ENCODE measurements at regions not wholly inside any gene's neighbourhood (a gene's known extent, or its start where the extent isn't known, plus 50 kb on each side); places are given as distances from the start of the nearest gene placed in this dataset.

- no peaks in the 10 kb centered on the region for H3K9me3 ChIP-seq
- H3K27ac ChIP-seq: no peak overlapping the region
- H3K4me3 ChIP-seq: no peak overlapping the region
- TF ChIP-seq CTCF (IDR thresholded peaks at IDR 0.05) (no peak), POLR2A (IDR thresholded peaks at IDR 0.05) (no peak), POLR2AphosphoS5 (IDR thresholded peaks at IDR 0.05) (no peak)
- 24% methylated on average over 2 of the region's 2 CpGs for WGBS
- no peaks in the 10 kb centered on the region for H3K4me1 ChIP-seq (replicated peaks)
- H3K36me3 ChIP-seq: no peaks in the 10 kb centered on the region
- DNase-seq (ENCODE audit: low spot score): no peak
- intact Hi-C loops (cut with DNase I): no loop called here
- H3K27me3 ChIP-seq (replicated peaks; ENCODE audit: insufficient read depth): no peaks in the 10 kb centered on the region
These were observed 196.6 kb downstream of the OTOR start for GRCh38 chr20:16944745-16945144.

DNA sequence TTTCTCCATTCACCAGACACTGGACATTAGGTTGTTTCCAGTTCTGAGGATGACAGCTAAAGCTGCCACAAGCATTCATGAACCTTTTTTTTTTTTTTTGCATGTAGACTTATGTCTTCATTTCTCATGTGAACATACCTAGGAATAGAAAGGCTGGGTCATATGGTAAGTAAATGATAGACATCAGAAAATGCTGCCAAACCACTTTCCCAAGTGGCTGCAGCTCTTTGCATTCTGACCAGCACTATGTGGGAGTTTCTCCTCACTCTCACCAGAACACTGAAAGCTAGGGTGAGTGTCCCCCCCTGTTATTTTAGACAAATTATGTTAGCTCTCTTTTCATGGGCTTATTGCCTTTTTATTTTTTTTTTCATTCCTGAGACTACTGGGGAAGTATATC lies 197.5 kb downstream of the OTOR start:
- intact Hi-C loops (cut with DNase I): no loop called here
- H3K27ac ChIP-seq: no peak overlapping the region
- no peaks in the 10 kb centered on the region for H3K4me1 ChIP-seq (replicated peaks)
- no peak for TF ChIP-seq POLR2A (IDR thresholded peaks at IDR 0.05)
- TF ChIP-seq CTCF (IDR thresholded peaks at IDR 0.05): no peak
- TF ChIP-seq POLR2AphosphoS5 (IDR thresholded peaks at IDR 0.05): no peak
- no peaks in the 10 kb centered on the region for H3K9me3 ChIP-seq
- no peak for DNase-seq (ENCODE audit: low spot score)
- no peaks in the 10 kb centered on the region for H3K36me3 ChIP-seq
- no peak overlapping the region for H3K4me3 ChIP-seq
- H3K27me3 ChIP-seq (replicated peaks; ENCODE audit: insufficient read depth): no peaks in the 10 kb centered on the region

- no peak overlapping the region for H3K4me3 ChIP-seq
- no peaks in the 10 kb centered on the region for H3K4me1 ChIP-seq (replicated peaks)
- TF ChIP-seq POLR2AphosphoS5 (IDR thresholded peaks at IDR 0.05) (no peak), POLR2A (IDR thresholded peaks at IDR 0.05) (no peak)
- no peak overlapping the region for H3K27ac ChIP-seq
- WGBS: 81% methylated on average over 2 of the region's 2 CpGs
- intact Hi-C loops (cut with DNase I): no loop called here
- H3K27me3 ChIP-seq (replicated peaks; ENCODE audit: insufficient read depth): no peaks in the 10 kb centered on the region
- H3K9me3 ChIP-seq: no peaks in the 10 kb centered on the region
- no peak for DNase-seq (ENCODE audit: low spot score)
- H3K36me3 ChIP-seq: no peaks in the 10 kb centered on the region
These were observed 197.9 kb downstream of the OTOR start for GRCh38 chr20:16946097-16946496.

DNA sequence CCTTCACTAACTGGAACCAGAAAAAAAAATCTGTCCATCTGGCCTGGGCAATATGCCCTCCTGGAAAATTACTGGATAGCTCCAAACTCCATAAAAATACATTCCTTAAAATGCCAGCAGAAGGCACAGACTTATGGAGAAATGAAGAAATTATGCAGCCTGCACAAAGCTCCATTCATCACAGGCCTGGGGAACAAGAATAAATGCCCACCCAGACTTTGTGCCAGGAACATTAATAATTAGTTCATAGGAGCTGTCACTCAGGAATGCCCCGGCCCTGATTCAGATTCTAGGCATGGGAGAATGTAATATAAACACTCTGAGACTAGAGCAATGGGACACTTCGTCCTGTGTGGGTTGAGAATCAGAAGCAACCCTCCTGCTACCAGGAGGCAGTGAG lies 199.3 kb downstream of the OTOR start:
- Histone ChIP-seq H3K4me3 (no peak overlapping the region), H3K27me3 (replicated peaks; ENCODE audit: insufficient read depth) (no peaks in the 10 kb centered on the region), H3K4me1 (replicated peaks) (no peaks in the 10 kb centered on the region), H3K9me3 (no peaks in the 10 kb centered on the region), H3K27ac (no peak overlapping the region), H3K36me3 (no peaks in the 10 kb centered on the region)
- WGBS: 31% methylated on average over 2 of the region's 2 CpGs
- intact Hi-C loops (cut with DNase I): no loop called here
- DNase-seq (ENCODE audit: low spot score): no peak
- no peak for TF ChIP-seq POLR2AphosphoS5 (IDR thresholded peaks at IDR 0.05)
- TF ChIP-seq POLR2A (IDR thresholded peaks at IDR 0.05): no peak
- TF ChIP-seq CTCF (IDR thresholded peaks at IDR 0.05): no peak

GRCh38 chr20:16951876-16952275 lies 203.7 kb downstream of the OTOR start:
- H3K36me3 ChIP-seq: no peaks in the 10 kb centered on the region
- no peaks in the 10 kb centered on the region for H3K27me3 ChIP-seq (replicated peaks; ENCODE audit: insufficient read depth)
- no peaks in the 10 kb centered on the region for H3K4me1 ChIP-seq (replicated peaks)
- WGBS: 54% methylated on average over 2 of the region's 2 CpGs
- intact Hi-C loops (cut with DNase I): no loop called here
- DNase-seq (ENCODE audit: low spot score): no peak
- TF ChIP-seq POLR2AphosphoS5 (IDR thresholded peaks at IDR 0.05): no peak
- H3K4me3 ChIP-seq: no peak overlapping the region
- no peak overlapping the region for H3K27ac ChIP-seq
- H3K9me3 ChIP-seq: no peaks in the 10 kb centered on the region

GRCh38 chr20:16952965-16953364 lies 204.8 kb downstream of the OTOR start:
- Histone ChIP-seq H3K27me3 (replicated peaks; ENCODE audit: insufficient read depth) (no peaks in the 10 kb centered on the region), H3K4me1 (replicated peaks) (no peaks in the 10 kb centered on the region), H3K36me3 (no peaks in the 10 kb centered on the region), H3K4me3 (no peak overlapping the region), H3K9me3 (no peaks in the 10 kb centered on the region), H3K27ac (no peak overlapping the region)
- 68% methylated on average over 1 of the region's 1 CpG for WGBS
- intact Hi-C loops (cut with DNase I): no loop called here
- no peak for DNase-seq (ENCODE audit: low spot score)
- TF ChIP-seq POLR2A (IDR thresholded peaks at IDR 0.05) (no peak), POLR2AphosphoS5 (IDR thresholded peaks at IDR 0.05) (no peak), CTCF (IDR thresholded peaks at IDR 0.05) (no peak)
